PFSK-1 (cell line): ENCODE measurements at regions not wholly inside any gene's neighbourhood (a gene's known extent, or its start where the extent isn't known, plus 50 kb on each side); places are given as distances from the start of the nearest gene placed in this dataset.

Source experiments
- FOXP2 ChIP-seq: optimal IDR thresholded peaks from 2 replicates; pipeline ENCODE3; 2011; ENCODE audit warnings: borderline replicate concordance, control low read depth, inconsistent platforms; ENCODE audit not compliant: insufficient read depth; ENCODE audit errors: extremely low read length, extremely low read depth
- POLR2AphosphoS5 ChIP-seq: IDR thresholded peaks from 2 replicates; pipeline ENCODE4 v1.6.1; 2012; ENCODE audit warnings: low read depth, mild to moderate bottlenecking, control low read depth, low read length, moderate library complexity
- SIN3A ChIP-seq: IDR thresholded peaks from 2 replicates; pipeline ENCODE4 v1.6.1; 2012; ENCODE audit warnings: mild to moderate bottlenecking, low read length, moderate library complexity, borderline replicate concordance; ENCODE audit not compliant: insufficient read depth
- TAF1 ChIP-seq: IDR thresholded peaks from 2 replicates; pipeline ENCODE4 v1.6.1; 2012; ENCODE audit warnings: low read length, control low read depth, borderline replicate concordance; ENCODE audit not compliant: insufficient read depth
- TF ChIP-seq, protein P1 (sequence below), 2 experiments: IDR thresholded peaks; 2 replicates each; pipeline versions ENCODE4 v1.6.1 to v1.8.0; 2011 to 2012; ENCODE audit warnings: low read depth in 2 of 2, low read length in 2 of 2, control low read depth in 1 of 2, inconsistent platforms in 1 of 2, mild to moderate bottlenecking in 1 of 2, moderate library complexity in 1 of 2; ENCODE audit not compliant: insufficient read depth in 1 of 2

- TF ChIP-seq TAF1 (no peak), POLR2AphosphoS5 (no peak), FOXP2 (no peak), SIN3A (no peak)
- TF ChIP-seq, protein P1, sequence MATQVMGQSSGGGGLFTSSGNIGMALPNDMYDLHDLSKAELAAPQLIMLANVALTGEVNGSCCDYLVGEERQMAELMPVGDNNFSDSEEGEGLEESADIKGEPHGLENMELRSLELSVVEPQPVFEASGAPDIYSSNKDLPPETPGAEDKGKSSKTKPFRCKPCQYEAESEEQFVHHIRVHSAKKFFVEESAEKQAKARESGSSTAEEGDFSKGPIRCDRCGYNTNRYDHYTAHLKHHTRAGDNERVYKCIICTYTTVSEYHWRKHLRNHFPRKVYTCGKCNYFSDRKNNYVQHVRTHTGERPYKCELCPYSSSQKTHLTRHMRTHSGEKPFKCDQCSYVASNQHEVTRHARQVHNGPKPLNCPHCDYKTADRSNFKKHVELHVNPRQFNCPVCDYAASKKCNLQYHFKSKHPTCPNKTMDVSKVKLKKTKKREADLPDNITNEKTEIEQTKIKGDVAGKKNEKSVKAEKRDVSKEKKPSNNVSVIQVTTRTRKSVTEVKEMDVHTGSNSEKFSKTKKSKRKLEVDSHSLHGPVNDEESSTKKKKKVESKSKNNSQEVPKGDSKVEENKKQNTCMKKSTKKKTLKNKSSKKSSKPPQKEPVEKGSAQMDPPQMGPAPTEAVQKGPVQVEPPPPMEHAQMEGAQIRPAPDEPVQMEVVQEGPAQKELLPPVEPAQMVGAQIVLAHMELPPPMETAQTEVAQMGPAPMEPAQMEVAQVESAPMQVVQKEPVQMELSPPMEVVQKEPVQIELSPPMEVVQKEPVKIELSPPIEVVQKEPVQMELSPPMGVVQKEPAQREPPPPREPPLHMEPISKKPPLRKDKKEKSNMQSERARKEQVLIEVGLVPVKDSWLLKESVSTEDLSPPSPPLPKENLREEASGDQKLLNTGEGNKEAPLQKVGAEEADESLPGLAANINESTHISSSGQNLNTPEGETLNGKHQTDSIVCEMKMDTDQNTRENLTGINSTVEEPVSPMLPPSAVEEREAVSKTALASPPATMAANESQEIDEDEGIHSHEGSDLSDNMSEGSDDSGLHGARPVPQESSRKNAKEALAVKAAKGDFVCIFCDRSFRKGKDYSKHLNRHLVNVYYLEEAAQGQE (IDR thresholded peaks at IDR 0.05; ENCODE audit: insufficient read depth in 1 of 2, low read depth in 2 of 2, low read length in 2 of 2): no peak
Measured at GRCh38 chr1:67991546-67991945, 58.9 kb downstream of the DIRAS3 start.

GRCh38 chr1:67988066-67988465, 62.4 kb downstream of the DIRAS3 start:
- TF ChIP-seq SIN3A: no peak
- TF ChIP-seq, protein P1 (IDR thresholded peaks at IDR 0.05; ENCODE audit: insufficient read depth in 1 of 2, low read depth in 2 of 2, low read length in 2 of 2): no peak
- no peak for TF ChIP-seq POLR2AphosphoS5
- TF ChIP-seq FOXP2: no peak
- TF ChIP-seq TAF1: no peak

GRCh38 chr1:67987046-67987799, 63.2 kb downstream of the DIRAS3 start:
- TF ChIP-seq POLR2AphosphoS5: no peak
- no peak for TF ChIP-seq TAF1
- TF ChIP-seq, protein P1 (IDR thresholded peaks at IDR 0.05; ENCODE audit: insufficient read depth in 1 of 2, low read depth in 2 of 2, low read length in 2 of 2): no peak
- TF ChIP-seq SIN3A: no peak
- TF ChIP-seq FOXP2: no peak

DNA sequence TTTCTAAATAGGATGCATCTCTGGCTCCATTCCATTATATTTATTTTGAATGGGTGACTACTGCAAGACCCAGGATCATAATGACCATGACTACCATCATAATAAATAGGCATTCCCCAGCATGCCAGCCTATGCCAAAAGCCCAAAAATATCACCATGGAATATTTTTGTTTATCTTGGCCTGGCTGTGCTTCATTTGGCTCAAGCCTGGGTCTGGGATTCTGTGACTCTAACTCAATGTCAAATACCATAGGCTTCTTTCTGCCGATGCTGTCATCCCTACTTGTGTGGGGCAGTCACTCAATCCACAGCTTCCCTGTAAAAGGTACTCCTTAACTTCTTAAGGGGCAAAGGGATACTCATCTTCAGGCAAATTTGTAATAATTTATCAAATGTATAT, 66.6 kb downstream of the DIRAS3 start:
- TF ChIP-seq, protein P1 (IDR thresholded peaks at IDR 0.05; ENCODE audit: insufficient read depth in 1 of 2, low read depth in 2 of 2, low read length in 2 of 2): no peak
- no peak for TF ChIP-seq TAF1
- TF ChIP-seq SIN3A: no peak
- TF ChIP-seq FOXP2: no peak
- TF ChIP-seq POLR2AphosphoS5: no peak
